Endothelial cell of umbilical vein (primary cell): ENCODE measurements at regions not wholly inside any gene's neighbourhood (a gene's known extent, or its start where the extent isn't known, plus 50 kb on each side); places are given as distances from the start of the nearest gene placed in this dataset.
"Not testable (repeated sequence)": the region's sequence is repeated elsewhere in the genome, so short reads cannot be mapped to it uniquely, and the experiment has no call there.

Source experiments
- BruUV-seq: library from RNA; stranded (reverse); fragments of 400-500 nt; replicated peaks from 2 replicates; lab custom pipeline; 2021; lab: Mats Ljungman, UMichigan
- CTCF ChIA-PET: fragments of 300-600, 350-600 bp; sonication (Branson Sonifier 250); formaldehyde crosslinking; loops from one replicate; lab custom pipeline; 2021; ENCODE audit warnings: antibody characterized with exemption, inconsistent platforms; lab: Charles Lee
- POLR2A ChIA-PET: fragments of 300-600, 350-600 bp; sonication (Branson Sonifier 250); formaldehyde crosslinking; loops from one replicate; lab custom pipeline; 2021; ENCODE audit warnings: antibody characterized with exemption, inconsistent platforms; lab: Charles Lee
- DNase-seq: peaks from one replicate; pipeline ENCODE4 v3.0.0-alpha.2; 2011; ENCODE audit warnings: low read depth, low spot score
- FAIRE-seq: peaks from 2 replicates; lab custom pipeline; 2011; peaks lifted over from hg19 to GRCh38; lab: Jason Lieb, UNC
- H2AFZ ChIP-seq: 2 replicates; pipeline ENCODE4 v1.6.0; 2012; ENCODE audit warnings: low read depth, low read length, control low read depth, inconsistent platforms
- H3K27ac ChIP-seq: 2 replicates; pipeline ENCODE4 v1.5.1; 2011; ENCODE audit warnings: low read depth, mild to moderate bottlenecking, control low read depth, low read length, moderate library complexity; ENCODE audit not compliant: insufficient read depth
- H3K27me3 ChIP-seq, 2 experiments: 2 replicates each; pipeline versions ENCODE4 v1.6.0 to v1.6.1; 2011; ENCODE audit warnings: low read length in 2 of 2, mixed read lengths in 1 of 2; ENCODE audit not compliant: control insufficient read depth in 2 of 2, insufficient read depth in 2 of 2
- H3K36me3 ChIP-seq, 2 experiments: 2 replicates in 1 of 2; 3 replicates in 1 of 2; pipeline ENCODE4 v1.5.1; 2011; ENCODE audit warnings: low read length in 2 of 2, mild to moderate bottlenecking in 1 of 2, moderate library complexity in 1 of 2; ENCODE audit not compliant: control insufficient read depth in 2 of 2, insufficient read depth in 2 of 2; ENCODE audit errors: extremely low read depth in 1 of 2
- H3K4me1 ChIP-seq: 3 replicates; pipeline ENCODE4 v1.5.1; 2011; ENCODE audit warnings: mild to moderate bottlenecking, low read length; ENCODE audit not compliant: control insufficient read depth, insufficient read depth; ENCODE audit errors: extremely low read depth
- H3K4me2 ChIP-seq: 2 replicates; pipeline ENCODE4 v1.6.1; 2011; ENCODE audit warnings: low read length, control low read depth, mixed read lengths; ENCODE audit not compliant: insufficient read depth
- H3K4me3 ChIP-seq, 3 experiments: fragments of 200-600 bp in 1 of 3; sonication (generic), shearing (Covaris generic) in 1 of 3; replicated peaks in 1 of 3; 2 replicates each; pipeline ENCODE4 v1.5.1; 2011 to 2016; ENCODE audit warnings: control low read depth in 3 of 3, low read length in 3 of 3, mild to moderate bottlenecking in 2 of 3, inconsistent platforms in 1 of 3, low read depth in 1 of 3, moderate library complexity in 1 of 3; ENCODE audit not compliant: insufficient read depth in 1 of 3
- H3K79me2 ChIP-seq: 2 replicates; pipeline ENCODE4 v1.6.0; 2012; ENCODE audit warnings: low read length, inconsistent platforms; ENCODE audit not compliant: control insufficient read depth, insufficient read depth
- H3K9ac ChIP-seq: replicated peaks from 2 replicates; pipeline ENCODE3; 2011; ENCODE audit warnings: low read length, control low read depth; ENCODE audit not compliant: insufficient read depth; ENCODE audit errors: extremely low read depth
- H3K9me1 ChIP-seq: replicated peaks from 3 replicates; pipeline ENCODE4 v1.6.0; 2011; ENCODE audit warnings: mild to moderate bottlenecking, low read length; ENCODE audit not compliant: control insufficient read depth, insufficient read depth; ENCODE audit errors: extremely low read depth
- H3K9me3 ChIP-seq: replicated peaks from 2 replicates; pipeline ENCODE4 v1.5.1; 2012; ENCODE audit warnings: low read length, inconsistent platforms; ENCODE audit not compliant: control insufficient read depth, insufficient read depth
- H4K20me1 ChIP-seq: replicated peaks from 2 replicates; pipeline ENCODE3; 2011; ENCODE audit warnings: mild to moderate bottlenecking, low read length; ENCODE audit not compliant: control insufficient read depth, insufficient read depth; ENCODE audit errors: extremely low read depth
- EZH2 ChIP-seq: IDR thresholded peaks from 2 replicates; pipeline ENCODE4 v1.6.1; 2012; ENCODE audit warnings: borderline replicate concordance, low read depth, mild to moderate bottlenecking, moderate library complexity, low read length, inconsistent platforms; ENCODE audit not compliant: severe bottlenecking
- FOS ChIP-seq: IDR thresholded peaks from 2 replicates; pipeline ENCODE4 v1.6.1; 2011; ENCODE audit warnings: mild to moderate bottlenecking, low read length, moderate library complexity, borderline replicate concordance; ENCODE audit not compliant: insufficient read depth
- GATA2 ChIP-seq: IDR thresholded peaks from 2 replicates; pipeline ENCODE4 v1.7.0; 2011; ENCODE audit warnings: low read depth, mild to moderate bottlenecking, moderate library complexity, mixed read lengths, low read length; ENCODE audit not compliant: insufficient read length, insufficient read depth
- JUN ChIP-seq: IDR thresholded peaks from 2 replicates; pipeline ENCODE4 v1.6.1; 2011; ENCODE audit warnings: borderline replicate concordance, low read depth; ENCODE audit not compliant: insufficient read length, insufficient read depth
- MYC ChIP-seq: IDR thresholded peaks from one replicate; pipeline ENCODE4 v1.6.1; 2011; ENCODE audit warnings: mild to moderate bottlenecking, low read depth, low read length
- POLR2A ChIP-seq: IDR thresholded peaks from 2 replicates; pipeline ENCODE4 v1.6.1; 2012; ENCODE audit warnings: low read depth, mild to moderate bottlenecking, control low read depth, low read length
- POLR2AphosphoS5 ChIP-seq: IDR thresholded peaks from 2 replicates; pipeline ENCODE4 v1.6.1; 2012; ENCODE audit warnings: low read depth, mild to moderate bottlenecking, control low read depth, low read length, moderate library complexity; ENCODE audit not compliant: insufficient read depth
- dilution Hi-C: fragments of 300-500 bp; cut with MboI; formaldehyde crosslinking; loops from one replicate; pipeline ENCODE4 v1.15.0; 2019; ENCODE audit warnings: low sequenced_read_pairs; ENCODE audit not compliant: extremely low pct_ligation_motif_present
- intact Hi-C: fragments of 100-400 bp; cut with micrococcal nuclease; formaldehyde crosslinking; loops from one replicate; pipeline ENCODE4 v1.10.0; 2022
- TF ChIP-seq, protein P1 (sequence below), 2 donors: IDR thresholded peaks; 1 replicate in 1 of 2; 2 replicates in 1 of 2; pipeline ENCODE4 v1.5.1; 2011; ENCODE audit warnings: low read length in 2 of 2, mild to moderate bottlenecking in 2 of 2, moderate library complexity in 2 of 2, control low read depth in 1 of 2, inconsistent platforms in 1 of 2, low read depth in 1 of 2; ENCODE audit not compliant: insufficient read depth in 1 of 2; ENCODE audit errors: extremely low read depth in 1 of 2
- TF ChIP-seq, protein P2 (sequence below): IDR thresholded peaks from 2 replicates; pipeline ENCODE4 v1.6.1; 2011; ENCODE audit not compliant: insufficient read depth, insufficient read length

DNA sequence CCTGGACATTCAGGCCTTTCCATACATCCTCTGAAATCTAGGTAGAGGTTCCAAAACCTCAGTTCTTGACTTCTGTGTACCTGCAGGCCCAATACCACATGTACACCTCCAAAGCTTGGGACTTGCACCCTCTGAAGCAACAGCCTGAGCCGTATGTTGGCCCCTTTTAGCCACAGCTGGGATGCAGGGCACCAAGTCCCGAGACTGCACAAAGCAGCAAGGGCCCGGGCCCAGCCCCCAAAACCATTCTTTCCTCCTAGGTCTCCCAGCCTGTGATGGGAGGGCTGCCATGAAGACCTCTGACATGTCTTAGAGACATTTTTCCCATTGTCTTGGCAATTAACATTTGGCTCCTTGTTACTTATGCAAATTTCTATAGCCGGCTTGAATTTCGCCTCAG, 107.4 kb upstream of the FRMD1 start:
- intact Hi-C loops (no loop called here), dilution Hi-C loops (no loop called here)
- Histone ChIP-seq H4K20me1 (no peaks in the 10 kb centered on the region), H3K4me3 (no peak overlapping the region), H3K79me2 (no peaks in the 10 kb centered on the region), H3K27ac (no peak overlapping the region), H3K9ac (no peak overlapping the region), H3K27me3 (no peaks in the 10 kb centered on the region), H3K9me3 (no peaks in the 10 kb centered on the region), H3K4me1 (no peaks in the 10 kb centered on the region), H2AFZ (no peak overlapping the region), H3K9me1 (no peaks in the 10 kb centered on the region), H3K4me2 (no peak overlapping the region), H3K36me3 (no peaks in the 10 kb centered on the region)
- TF ChIP-seq, protein P1, sequence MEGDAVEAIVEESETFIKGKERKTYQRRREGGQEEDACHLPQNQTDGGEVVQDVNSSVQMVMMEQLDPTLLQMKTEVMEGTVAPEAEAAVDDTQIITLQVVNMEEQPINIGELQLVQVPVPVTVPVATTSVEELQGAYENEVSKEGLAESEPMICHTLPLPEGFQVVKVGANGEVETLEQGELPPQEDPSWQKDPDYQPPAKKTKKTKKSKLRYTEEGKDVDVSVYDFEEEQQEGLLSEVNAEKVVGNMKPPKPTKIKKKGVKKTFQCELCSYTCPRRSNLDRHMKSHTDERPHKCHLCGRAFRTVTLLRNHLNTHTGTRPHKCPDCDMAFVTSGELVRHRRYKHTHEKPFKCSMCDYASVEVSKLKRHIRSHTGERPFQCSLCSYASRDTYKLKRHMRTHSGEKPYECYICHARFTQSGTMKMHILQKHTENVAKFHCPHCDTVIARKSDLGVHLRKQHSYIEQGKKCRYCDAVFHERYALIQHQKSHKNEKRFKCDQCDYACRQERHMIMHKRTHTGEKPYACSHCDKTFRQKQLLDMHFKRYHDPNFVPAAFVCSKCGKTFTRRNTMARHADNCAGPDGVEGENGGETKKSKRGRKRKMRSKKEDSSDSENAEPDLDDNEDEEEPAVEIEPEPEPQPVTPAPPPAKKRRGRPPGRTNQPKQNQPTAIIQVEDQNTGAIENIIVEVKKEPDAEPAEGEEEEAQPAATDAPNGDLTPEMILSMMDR (IDR thresholded peaks at IDR 0.05; ENCODE audit: extremely low read depth in 1 of 2, insufficient read depth in 1 of 2, low read depth in 1 of 2, low read length in 2 of 2): no peak
- TF ChIP-seq POLR2A (no peak), EZH2 (no peak), JUN (no peak), FOS (no peak), GATA2 (no peak), MYC (no peak), POLR2AphosphoS5 (no peak)
- TF ChIP-seq, protein P2, sequence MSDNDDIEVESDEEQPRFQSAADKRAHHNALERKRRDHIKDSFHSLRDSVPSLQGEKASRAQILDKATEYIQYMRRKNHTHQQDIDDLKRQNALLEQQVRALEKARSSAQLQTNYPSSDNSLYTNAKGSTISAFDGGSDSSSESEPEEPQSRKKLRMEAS: no peak
- DNase-seq (no peak), FAIRE-seq (no peak)
- no TSS peak for BruUV-seq
- POLR2A ChIA-PET: no interaction called here
- CTCF ChIA-PET: no interaction called here

DNA sequence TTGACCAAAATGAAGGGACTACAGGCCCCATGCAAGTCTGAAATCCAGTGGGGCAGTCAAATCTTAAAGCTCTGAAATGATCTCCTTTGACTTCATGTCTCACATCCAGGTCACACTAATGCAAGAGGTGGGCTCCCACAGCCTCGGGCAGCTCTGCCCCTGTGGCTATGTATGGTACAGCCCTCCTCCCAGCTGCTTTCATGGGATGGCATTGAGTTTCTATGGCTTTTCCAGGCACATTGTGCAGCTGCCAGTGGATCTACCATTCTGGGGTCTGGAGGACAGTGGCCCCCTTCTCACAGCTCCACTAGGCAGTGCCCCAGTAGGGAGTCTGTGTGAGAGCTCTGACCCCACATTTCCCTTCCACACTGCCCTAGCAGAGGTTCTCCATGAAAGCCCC, 107.0 kb upstream of the FRMD1 start:
- BruUV-seq, H3K9me3 ChIP-seq, H3K27ac ChIP-seq, dilution Hi-C loops, H3K9me1 ChIP-seq, POLR2A ChIA-PET, H3K4me1 ChIP-seq, H4K20me1 ChIP-seq, FAIRE-seq, H3K9ac ChIP-seq, H3K79me2 ChIP-seq, CTCF ChIA-PET, intact Hi-C loops, H3K4me3 ChIP-seq, H3K36me3 ChIP-seq, H3K27me3 ChIP-seq, H2AFZ ChIP-seq, H3K4me2 ChIP-seq, DNase-seq: not testable (repeated sequence)
